ENCODE measurements at regions not wholly inside any gene's neighbourhood (a gene's known extent, or its start where the extent isn't known, plus 50 kb on each side); places are given as distances from the start of the nearest gene placed in this dataset.

DNA sequence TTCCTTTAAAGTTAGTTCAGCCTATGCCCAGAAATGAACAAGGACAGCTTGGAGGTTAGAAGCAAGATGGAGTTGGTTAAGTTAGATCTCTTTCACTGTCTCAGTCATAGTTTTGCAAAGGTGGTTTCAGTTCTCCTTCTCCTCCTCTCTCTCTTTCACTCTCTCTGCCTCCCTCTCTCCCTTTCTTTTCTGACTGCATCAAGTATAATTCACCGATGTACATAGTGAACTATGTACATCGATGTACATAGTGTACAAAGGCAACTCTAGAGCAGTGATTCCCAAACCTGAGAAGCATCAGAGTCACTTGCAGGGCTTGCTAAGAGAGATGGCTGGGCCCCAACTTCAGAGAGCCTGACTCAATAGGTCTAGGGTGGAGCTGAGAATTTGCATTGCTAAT lies 1259.7 kb downstream of the TYW1 start:
- TF ChIP-seq, protein P1, sequence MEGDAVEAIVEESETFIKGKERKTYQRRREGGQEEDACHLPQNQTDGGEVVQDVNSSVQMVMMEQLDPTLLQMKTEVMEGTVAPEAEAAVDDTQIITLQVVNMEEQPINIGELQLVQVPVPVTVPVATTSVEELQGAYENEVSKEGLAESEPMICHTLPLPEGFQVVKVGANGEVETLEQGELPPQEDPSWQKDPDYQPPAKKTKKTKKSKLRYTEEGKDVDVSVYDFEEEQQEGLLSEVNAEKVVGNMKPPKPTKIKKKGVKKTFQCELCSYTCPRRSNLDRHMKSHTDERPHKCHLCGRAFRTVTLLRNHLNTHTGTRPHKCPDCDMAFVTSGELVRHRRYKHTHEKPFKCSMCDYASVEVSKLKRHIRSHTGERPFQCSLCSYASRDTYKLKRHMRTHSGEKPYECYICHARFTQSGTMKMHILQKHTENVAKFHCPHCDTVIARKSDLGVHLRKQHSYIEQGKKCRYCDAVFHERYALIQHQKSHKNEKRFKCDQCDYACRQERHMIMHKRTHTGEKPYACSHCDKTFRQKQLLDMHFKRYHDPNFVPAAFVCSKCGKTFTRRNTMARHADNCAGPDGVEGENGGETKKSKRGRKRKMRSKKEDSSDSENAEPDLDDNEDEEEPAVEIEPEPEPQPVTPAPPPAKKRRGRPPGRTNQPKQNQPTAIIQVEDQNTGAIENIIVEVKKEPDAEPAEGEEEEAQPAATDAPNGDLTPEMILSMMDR (IDR thresholded peaks at IDR 0.05) = no peak

DNA sequence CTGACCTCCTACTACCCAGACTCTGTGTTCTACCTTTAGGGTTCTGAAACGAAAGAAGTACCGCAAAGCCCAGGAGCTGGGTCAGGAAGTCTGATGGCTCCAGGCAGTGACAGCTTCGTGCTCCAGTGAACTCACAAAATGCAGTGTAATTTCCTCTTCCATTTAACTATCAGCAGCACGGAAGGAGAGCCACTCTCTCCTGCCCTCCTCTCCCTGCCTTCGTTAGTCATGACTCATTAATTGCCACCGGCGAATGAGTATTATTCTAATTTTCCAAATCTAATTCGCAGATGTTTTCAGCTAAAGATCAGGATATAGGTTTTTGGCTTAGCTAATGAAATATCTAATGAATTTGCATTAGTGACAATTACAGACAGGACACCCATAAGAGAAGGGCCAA lies 1262.0 kb downstream of the TYW1 start:
- TF ChIP-seq, protein P1 (IDR thresholded peaks at IDR 0.05) = no peak

DNA sequence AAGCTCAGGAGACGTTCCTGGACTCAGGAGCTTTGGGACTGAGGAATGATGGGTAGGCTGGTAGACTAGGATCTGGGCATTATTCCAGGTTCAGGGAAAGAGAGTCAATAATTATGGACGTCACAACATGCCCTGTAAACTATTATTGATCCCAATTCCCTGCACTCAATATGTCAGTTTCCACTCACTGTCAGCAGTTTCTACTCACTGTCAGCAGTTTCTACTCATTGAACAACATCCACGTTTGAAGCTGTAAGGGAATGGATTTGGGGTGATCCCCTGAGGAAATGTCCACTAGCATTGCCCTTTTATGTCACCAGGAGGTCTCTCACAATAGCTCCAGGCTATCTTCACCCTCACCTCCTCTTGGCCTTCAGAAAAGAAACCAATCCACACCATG lies 1268.6 kb downstream of the TYW1 start:
- TF ChIP-seq, protein P1 (IDR thresholded peaks at IDR 0.05) = no peak

DNA sequence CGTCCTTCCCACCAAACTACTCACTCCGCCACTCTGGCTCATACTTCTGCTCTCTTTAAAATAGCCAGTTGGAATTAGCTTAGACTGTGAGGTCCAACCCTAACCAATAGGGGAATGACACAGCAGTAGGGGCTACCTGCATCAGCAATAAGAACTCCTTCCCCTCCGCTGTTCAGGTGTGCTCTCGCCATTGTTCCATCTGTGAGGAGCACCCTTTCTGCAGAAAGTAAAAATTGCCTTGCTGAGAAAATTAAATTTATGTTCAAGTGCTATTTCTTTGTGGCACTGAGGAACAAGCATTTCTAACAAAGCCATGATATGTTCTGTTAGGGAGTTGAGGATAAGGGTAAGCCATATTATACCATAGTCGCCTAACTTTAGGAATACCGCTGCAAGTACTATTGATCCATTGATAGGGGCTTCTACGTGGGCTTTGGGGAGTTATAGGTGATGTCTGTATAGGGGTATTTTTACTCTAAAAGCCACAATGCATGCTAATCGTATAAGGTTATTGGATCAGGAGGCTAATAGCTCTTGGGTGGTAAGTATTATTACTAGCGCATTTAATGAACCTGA lies 1269.5 kb downstream of the TYW1 start:
- TF ChIP-seq, protein P1 (IDR thresholded peaks at IDR 0.05) = no peak

DNA sequence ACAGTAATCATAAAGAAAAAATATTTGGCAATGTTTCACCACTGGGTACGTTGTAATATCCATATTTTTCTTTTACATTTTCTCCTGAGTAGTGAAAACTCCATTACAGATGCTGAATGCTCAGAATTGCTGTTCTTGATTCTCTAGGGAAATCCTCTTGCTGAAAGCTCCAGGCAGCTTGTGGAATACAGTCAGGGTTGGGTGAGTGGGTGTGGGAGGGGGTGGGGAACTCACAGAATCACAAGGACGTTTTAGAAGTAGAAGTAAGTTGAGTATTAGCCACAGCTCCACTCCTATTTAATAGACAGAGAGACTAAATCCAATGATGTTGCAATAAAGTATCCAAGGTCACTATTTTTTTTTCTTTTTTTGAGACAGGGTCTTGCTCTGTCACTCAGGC lies 1270.9 kb downstream of the TYW1 start:
- TF ChIP-seq, protein P1 (IDR thresholded peaks at IDR 0.05) = no peak

DNA sequence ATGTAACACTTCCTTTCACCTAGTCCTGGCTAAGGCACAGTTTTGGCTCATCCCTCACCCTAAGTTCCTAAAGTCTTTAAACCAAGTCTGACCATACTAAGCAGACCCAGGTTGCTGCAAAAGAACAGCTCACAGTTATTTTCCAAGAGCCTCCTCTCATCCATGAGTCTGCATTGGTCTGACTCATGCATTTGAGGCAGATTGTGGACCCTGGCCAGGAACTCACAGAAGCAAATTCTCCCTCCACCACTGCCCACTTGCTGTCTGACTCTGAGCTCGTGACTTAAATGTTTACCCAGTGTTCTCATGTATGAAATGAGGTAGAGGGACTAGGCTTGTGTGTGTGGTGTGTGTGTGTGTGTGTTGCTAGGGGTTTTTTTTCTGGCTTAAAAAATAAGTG lies 1272.8 kb downstream of the TYW1 start:
- TF ChIP-seq, protein P1 (IDR thresholded peaks at IDR 0.05) = no peak

DNA sequence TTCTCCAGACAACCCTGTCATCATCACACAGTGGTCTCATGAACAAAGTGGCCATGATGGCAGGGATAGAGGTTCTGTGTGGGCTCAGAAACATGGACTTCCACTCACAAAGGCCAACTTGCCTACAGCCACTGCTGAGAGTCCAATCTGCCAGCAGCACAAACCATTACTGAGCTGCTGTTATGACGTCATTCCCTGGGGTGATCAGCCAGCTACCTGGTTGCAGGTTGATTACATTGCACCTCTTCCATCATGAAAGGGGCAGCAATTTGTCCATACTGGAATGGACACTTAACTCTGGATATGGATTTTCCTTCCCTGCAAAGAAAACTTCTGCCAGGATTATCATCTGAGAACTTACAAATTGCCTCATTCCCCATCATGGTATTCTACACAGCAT lies 1275.9 kb downstream of the TYW1 start:
- TF ChIP-seq, protein P1 (IDR thresholded peaks at IDR 0.05) = no peak

DNA sequence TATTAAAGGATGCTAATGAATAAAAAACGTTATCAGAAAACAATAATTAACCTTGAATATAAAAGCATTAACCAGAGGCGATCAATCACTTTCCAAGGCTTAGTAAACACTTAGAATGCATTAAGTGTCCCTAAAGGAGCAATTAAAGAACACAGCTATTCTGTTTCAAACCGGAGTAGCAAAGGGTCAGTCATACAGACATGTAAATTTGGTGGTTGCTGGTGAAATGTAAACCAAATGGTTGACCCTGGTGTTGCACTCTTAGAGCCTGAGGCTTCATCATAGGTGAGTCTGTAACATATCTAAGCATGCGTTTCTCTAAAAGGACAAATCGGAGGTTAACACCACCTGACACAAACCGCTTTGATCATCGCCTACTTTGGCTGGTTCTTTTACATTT lies 1280.1 kb downstream of the TYW1 start:
- TF ChIP-seq, protein P1 (IDR thresholded peaks at IDR 0.05) = no peak
